Type B pancreatic cell (in vitro differentiated cells): ENCODE measurements at regions not wholly inside any gene's neighbourhood (a gene's known extent, or its start where the extent isn't known, plus 50 kb on each side); places are given as distances from the start of the nearest gene placed in this dataset.

Experiments used
- DNase-seq: peaks from one replicate; pipeline ENCODE4 v3.0.0; 2021; ENCODE audit warnings: mixed read lengths; ENCODE audit not compliant: unreplicated experiment; ENCODE audit errors: extremely low spot score
- H3K27ac Mint-ChIP-seq: 2 replicates; pipeline ENCODE4 v1.8.0; 2021; ENCODE audit warnings: mild to moderate bottlenecking, mixed read lengths
- H3K27me3 Mint-ChIP-seq: 2 replicates; pipeline ENCODE4 v1.8.0; 2021; ENCODE audit warnings: mixed read lengths
- H3K36me3 Mint-ChIP-seq: 2 replicates; pipeline ENCODE4 v1.8.0; 2021; ENCODE audit warnings: mixed read lengths
- H3K4me1 Mint-ChIP-seq: one replicate; pipeline ENCODE4 v1.8.0; 2021; ENCODE audit warnings: mixed read lengths; ENCODE audit not compliant: unreplicated experiment
- H3K4me3 Mint-ChIP-seq: 2 replicates; pipeline ENCODE4 v1.8.0; 2021; ENCODE audit warnings: mild to moderate bottlenecking, mixed read lengths
- H3K9me3 Mint-ChIP-seq: 2 replicates; pipeline ENCODE4 v1.8.0; 2021; ENCODE audit warnings: mixed read lengths
- CTCF ChIP-seq: fragments of 200-600 bp; sonication (generic); conservative IDR thresholded peaks from 2 replicates; pipeline ENCODE4 v1.5.0; 2021; ENCODE audit warnings: antibody characterized with exemption, mild to moderate bottlenecking

- no peak overlapping the region for H3K27ac Mint-ChIP-seq
- no peak for DNase-seq
- no peak for TF ChIP-seq CTCF
- no peaks in the 10 kb centered on the region for H3K27me3 Mint-ChIP-seq
- no peaks in the 10 kb centered on the region for H3K9me3 Mint-ChIP-seq
- H3K4me1 Mint-ChIP-seq, result no peaks in the 10 kb centered on the region
- H3K36me3 Mint-ChIP-seq, result no peaks in the 10 kb centered on the region
- H3K4me3 Mint-ChIP-seq, result no peak overlapping the region
Observed at GRCh38 chr20:7459083-7459482, 481.2 kb downstream of the HAO1 start.

GRCh38 chr20:7463290-7463689 is 477.0 kb downstream of the HAO1 start:
- no peaks in the 10 kb centered on the region for H3K36me3 Mint-ChIP-seq
- no peak for DNase-seq
- H3K27ac Mint-ChIP-seq, result no peak overlapping the region
- TF ChIP-seq CTCF, result no peak
- no peaks in the 10 kb centered on the region for H3K4me1 Mint-ChIP-seq
- H3K27me3 Mint-ChIP-seq, result no peaks in the 10 kb centered on the region
- no peak overlapping the region for H3K4me3 Mint-ChIP-seq
- no peaks in the 10 kb centered on the region for H3K9me3 Mint-ChIP-seq

GRCh38 chr20:7470912-7471311 is 469.3 kb downstream of the HAO1 start:
- H3K4me1 Mint-ChIP-seq, result no peaks in the 10 kb centered on the region
- TF ChIP-seq CTCF, result no peak
- no peak overlapping the region for H3K27ac Mint-ChIP-seq
- DNase-seq, result no peak
- H3K36me3 Mint-ChIP-seq, result no peaks in the 10 kb centered on the region
- no peaks in the 10 kb centered on the region for H3K27me3 Mint-ChIP-seq
- no peaks in the 10 kb centered on the region for H3K9me3 Mint-ChIP-seq
- no peak overlapping the region for H3K4me3 Mint-ChIP-seq

- H3K27me3 Mint-ChIP-seq, result no peaks in the 10 kb centered on the region
- DNase-seq, result no peak
- H3K36me3 Mint-ChIP-seq, result no peaks in the 10 kb centered on the region
- no peak for TF ChIP-seq CTCF
- H3K4me1 Mint-ChIP-seq, result no peaks in the 10 kb centered on the region
- no peaks in the 10 kb centered on the region for H3K9me3 Mint-ChIP-seq
- H3K4me3 Mint-ChIP-seq, result no peak overlapping the region
- no peak overlapping the region for H3K27ac Mint-ChIP-seq
Observed at GRCh38 chr20:7490288-7490687, 450.0 kb downstream of the HAO1 start.

- H3K27ac Mint-ChIP-seq, result no peak overlapping the region
- H3K9me3 Mint-ChIP-seq, result no peaks in the 10 kb centered on the region
- DNase-seq, result no peak
- H3K36me3 Mint-ChIP-seq, result no peaks in the 10 kb centered on the region
- no peak overlapping the region for H3K4me3 Mint-ChIP-seq
- TF ChIP-seq CTCF, result no peak
- no peaks in the 10 kb centered on the region for H3K27me3 Mint-ChIP-seq
- H3K4me1 Mint-ChIP-seq, result peaks cover 10% of the 10 kb centered on the region
Observed at GRCh38 chr20:7492257-7492656, 448.0 kb downstream of the HAO1 start.

- H3K9me3 Mint-ChIP-seq, result no peaks in the 10 kb centered on the region
Observed at GRCh38 chr20:7493311-7493710, 446.9 kb downstream of the HAO1 start.

More at GRCh38 chr20:7493311-7493710, 446.9 kb downstream of the HAO1 start:
- H3K27ac Mint-ChIP-seq, result no peak overlapping the region
- peaks cover 10% of the 10 kb centered on the region for H3K4me1 Mint-ChIP-seq
- no peaks in the 10 kb centered on the region for H3K36me3 Mint-ChIP-seq
- H3K4me3 Mint-ChIP-seq, result no peak overlapping the region
- no peak for TF ChIP-seq CTCF
- H3K27me3 Mint-ChIP-seq, result no peaks in the 10 kb centered on the region
- no peak for DNase-seq
